Tibial nerve (tissue), 4 donors: ENCODE measurements at regions not wholly inside any gene's neighbourhood (a gene's known extent, or its start where the extent isn't known, plus 50 kb on each side); places are given as distances from the start of the nearest gene placed in this dataset.

Experiments used
- DNase-seq, 2 donors: peaks; one replicate each; pipeline ENCODE4 v3.0.0-alpha.2; 2019; ENCODE audit warnings: low spot score in 2 of 2
- H3K27ac ChIP-seq, 4 donors: fragments of 200-600 bp; sonication (generic) in 3 of 4; one replicate each; pipeline ENCODE4 v1.5.1; 2017 to 2019; ENCODE audit warnings: mild to moderate bottlenecking in 1 of 4
- H3K27me3 ChIP-seq, 2 donors: fragments of 200-600 bp; sonication (generic) in 1 of 2; one replicate each; pipeline versions ENCODE4 v1.5.1 to v1.6.0; 2017 to 2019
- H3K36me3 ChIP-seq, 3 donors: fragments of 200-600 bp; sonication (generic); one replicate each; pipeline ENCODE4 v1.5.1; 2018 to 2019
- H3K4me1 ChIP-seq, 4 donors: fragments of 200-600 bp; sonication (generic) in 3 of 4; one replicate each; pipeline ENCODE4 v1.5.1; 2017 to 2019
- H3K4me3 ChIP-seq, 4 donors: fragments of 200-600 bp; sonication (generic) in 3 of 4; one replicate each; pipeline ENCODE4 v1.5.1; 2017 to 2019; ENCODE audit warnings: mild to moderate bottlenecking in 1 of 4, moderate library complexity in 1 of 4
- H3K9me3 ChIP-seq, 4 donors: fragments of 200-600 bp; sonication (generic) in 3 of 4; one replicate each; pipeline ENCODE4 v1.5.1; 2017 to 2019
- EP300 ChIP-seq, 2 donors: sonication (generic); formaldehyde crosslinking; IDR thresholded peaks; one replicate each; pipeline ENCODE4 v1.6.1; 2017; ENCODE audit warnings: antibody characterized with exemption in 2 of 2, mild to moderate bottlenecking in 1 of 2
- POLR2A ChIP-seq, 2 donors: fragments of 450-650 bp; IDR thresholded peaks; one replicate each; pipeline ENCODE4 v1.6.1; 2017; ENCODE audit warnings: antibody characterized with exemption in 2 of 2, mild to moderate bottlenecking in 2 of 2, moderate library complexity in 2 of 2
- WGBS, 2 donors: methylation state at CpG; one replicate each; pipeline ENCODE4 v1.1.5; 2018; 5-methylcytosine and 5-hydroxymethylcytosine counted together
- TF ChIP-seq, protein P1 (sequence below), 5 experiments: fragments of 200-600 bp in 3 of 5; fragments of 450-650 bp in 2 of 5; sonication (generic) in 3 of 5; IDR thresholded peaks; one replicate each; pipeline ENCODE4 v1.5.1; 2016 to 2019; ENCODE audit warnings: antibody characterized with exemption in 5 of 5, mild to moderate bottlenecking in 3 of 5, moderate library complexity in 2 of 5

DNA sequence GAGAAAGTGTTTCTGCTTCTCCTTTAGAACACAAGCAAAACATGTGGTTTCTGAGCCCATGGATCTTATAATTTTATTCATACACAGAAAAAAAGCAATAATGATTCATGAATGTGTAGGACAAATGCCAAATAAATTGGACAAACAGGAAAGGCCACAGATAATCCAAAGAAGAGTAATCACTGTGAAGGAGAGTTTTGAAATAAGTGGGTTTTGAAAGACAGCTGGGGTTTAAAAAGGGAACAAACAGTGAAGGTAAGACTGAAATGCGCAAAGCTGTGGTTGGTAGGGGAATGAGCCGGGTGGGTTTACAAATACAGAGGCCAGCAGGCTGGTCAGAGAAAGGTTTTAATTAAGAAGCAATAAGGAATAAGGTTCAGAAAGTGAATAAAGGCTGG lies 50.0 kb upstream of the MBOAT2 start:
- TF ChIP-seq EP300 (IDR thresholded peaks at IDR 0.05) (no peak), POLR2A (IDR thresholded peaks at IDR 0.05) (no peak)
- TF ChIP-seq, protein P1, sequence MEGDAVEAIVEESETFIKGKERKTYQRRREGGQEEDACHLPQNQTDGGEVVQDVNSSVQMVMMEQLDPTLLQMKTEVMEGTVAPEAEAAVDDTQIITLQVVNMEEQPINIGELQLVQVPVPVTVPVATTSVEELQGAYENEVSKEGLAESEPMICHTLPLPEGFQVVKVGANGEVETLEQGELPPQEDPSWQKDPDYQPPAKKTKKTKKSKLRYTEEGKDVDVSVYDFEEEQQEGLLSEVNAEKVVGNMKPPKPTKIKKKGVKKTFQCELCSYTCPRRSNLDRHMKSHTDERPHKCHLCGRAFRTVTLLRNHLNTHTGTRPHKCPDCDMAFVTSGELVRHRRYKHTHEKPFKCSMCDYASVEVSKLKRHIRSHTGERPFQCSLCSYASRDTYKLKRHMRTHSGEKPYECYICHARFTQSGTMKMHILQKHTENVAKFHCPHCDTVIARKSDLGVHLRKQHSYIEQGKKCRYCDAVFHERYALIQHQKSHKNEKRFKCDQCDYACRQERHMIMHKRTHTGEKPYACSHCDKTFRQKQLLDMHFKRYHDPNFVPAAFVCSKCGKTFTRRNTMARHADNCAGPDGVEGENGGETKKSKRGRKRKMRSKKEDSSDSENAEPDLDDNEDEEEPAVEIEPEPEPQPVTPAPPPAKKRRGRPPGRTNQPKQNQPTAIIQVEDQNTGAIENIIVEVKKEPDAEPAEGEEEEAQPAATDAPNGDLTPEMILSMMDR (IDR thresholded peaks at IDR 0.05), result no peak

More for the DNA sequence above, 50.0 kb upstream of the MBOAT2 start:
- no peaks in the 10 kb centered on the region for H3K4me1 ChIP-seq
- no peak overlapping the region for H3K27ac ChIP-seq
- H3K9me3 ChIP-seq, result no peaks in the 10 kb centered on the region
- no peaks in the 10 kb centered on the region for H3K36me3 ChIP-seq
- 79 to 81% methylated on average over 2 of the region's 2 CpGs for WGBS, 2 donors
- H3K27me3 ChIP-seq, result no peaks in the 10 kb centered on the region
- no peak for DNase-seq
- no peak overlapping the region for H3K4me3 ChIP-seq
